Head of caudate nucleus (tissue), 42 donors: ENCODE measurements at regions not wholly inside any gene's neighbourhood (a gene's known extent, or its start where the extent isn't known, plus 50 kb on each side); places are given as distances from the start of the nearest gene placed in this dataset.
"Not testable (repeated sequence)": the region's sequence is repeated elsewhere in the genome, so short reads cannot be mapped to it uniquely, and the experiment has no call there.

Experiments used
- DNase-seq, 42 donors: peaks; one replicate each; pipeline versions ENCODE4 v3.0.0 to v3.0.0-alpha.2; 2020 to 2021; ENCODE audit warnings: mixed read lengths in 7 of 42
- intact Hi-C: fragments of 100-400 bp; cut with DNase I; formaldehyde crosslinking; loops from one replicate; pipeline ENCODE4 v1.15.0; 2022

GRCh38 chr14:76264384-76264783 lies 111.6 kb upstream of the ESRRB start:
- no peak for DNase-seq
- intact Hi-C loops: no loop called here

DNA sequence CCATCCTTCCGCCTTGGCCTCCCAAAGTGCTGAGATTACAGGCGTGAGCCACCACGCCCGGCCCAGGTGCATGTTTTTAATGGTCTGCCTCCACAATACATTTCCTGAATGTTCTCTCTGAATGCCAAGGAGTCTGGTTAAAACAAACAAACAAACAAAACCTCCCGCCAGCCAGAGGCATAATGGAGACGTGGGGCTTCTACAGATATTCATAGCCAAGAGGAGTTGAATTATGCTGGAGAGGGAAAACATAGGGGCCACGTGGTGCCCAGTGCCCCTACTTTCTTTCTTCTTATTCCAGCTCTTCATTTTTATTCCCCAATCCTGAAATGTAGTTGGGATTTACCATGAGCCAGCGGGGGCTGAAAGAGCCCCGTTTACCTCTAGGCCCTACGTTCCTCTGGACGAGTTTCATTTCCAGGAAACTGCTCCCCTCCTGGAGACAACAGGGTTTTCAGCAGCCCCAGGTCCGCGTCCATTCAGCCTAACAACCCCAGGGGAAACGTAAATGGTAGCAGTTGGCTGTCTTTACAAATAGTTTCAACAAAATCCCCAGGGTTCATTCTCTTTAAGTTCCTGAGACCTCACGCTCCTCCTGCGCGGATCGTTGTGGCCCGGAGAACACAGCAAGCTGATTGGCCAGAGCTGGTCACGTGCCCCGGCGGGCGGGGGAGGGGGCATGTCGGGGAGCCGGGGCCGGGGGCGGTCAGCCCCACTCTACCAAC lies 108.5 kb upstream of the ESRRB start:
- intact Hi-C loops: no loop called here
- peak in 41 of 42 donors; percentile 25 to 84 (median 66) for DNase-seq

DNA sequence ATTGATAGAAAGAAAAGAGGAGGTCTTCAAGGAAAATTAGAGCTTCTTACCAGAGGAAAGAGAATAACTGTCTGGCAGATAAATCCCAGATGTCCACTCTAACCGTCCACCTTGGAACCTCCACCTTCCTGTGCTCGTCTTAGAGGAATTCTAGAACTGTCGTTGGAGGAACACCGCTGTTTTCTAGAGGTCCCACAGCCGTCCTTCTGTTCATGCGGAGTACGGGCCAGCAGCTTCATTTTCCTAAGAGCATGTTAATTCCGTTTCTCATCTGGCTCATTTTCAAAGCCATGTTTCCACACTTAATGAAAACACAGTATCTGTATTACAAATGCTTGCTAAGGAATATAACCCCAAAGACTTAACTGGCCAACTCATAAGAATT lies 107.9 kb upstream of the ESRRB start:
- intact Hi-C loops: no loop called here
- no peak for DNase-seq

DNA sequence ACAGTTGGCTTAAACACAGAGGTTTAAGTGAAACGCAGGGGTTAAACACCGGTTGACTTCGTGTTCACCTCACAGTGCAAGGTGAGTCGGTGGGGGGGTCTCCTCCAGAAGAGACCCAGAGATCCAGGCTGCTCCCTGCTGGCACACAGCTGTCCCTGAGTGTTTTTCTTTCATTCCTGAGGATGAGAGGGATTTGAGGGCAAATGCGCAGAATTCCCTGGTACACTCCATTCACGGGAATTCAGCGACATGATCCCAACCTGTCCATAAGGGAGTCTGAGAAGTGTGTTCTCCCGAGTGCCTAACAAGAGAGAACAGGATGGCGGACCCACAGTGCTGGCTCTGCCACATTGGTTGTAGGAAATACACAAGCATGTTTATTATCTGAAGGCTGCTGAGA lies 107.2 kb upstream of the ESRRB start:
- peak in 1 of 42 donors; percentile 21 for DNase-seq
- intact Hi-C loops: no loop called here

DNA sequence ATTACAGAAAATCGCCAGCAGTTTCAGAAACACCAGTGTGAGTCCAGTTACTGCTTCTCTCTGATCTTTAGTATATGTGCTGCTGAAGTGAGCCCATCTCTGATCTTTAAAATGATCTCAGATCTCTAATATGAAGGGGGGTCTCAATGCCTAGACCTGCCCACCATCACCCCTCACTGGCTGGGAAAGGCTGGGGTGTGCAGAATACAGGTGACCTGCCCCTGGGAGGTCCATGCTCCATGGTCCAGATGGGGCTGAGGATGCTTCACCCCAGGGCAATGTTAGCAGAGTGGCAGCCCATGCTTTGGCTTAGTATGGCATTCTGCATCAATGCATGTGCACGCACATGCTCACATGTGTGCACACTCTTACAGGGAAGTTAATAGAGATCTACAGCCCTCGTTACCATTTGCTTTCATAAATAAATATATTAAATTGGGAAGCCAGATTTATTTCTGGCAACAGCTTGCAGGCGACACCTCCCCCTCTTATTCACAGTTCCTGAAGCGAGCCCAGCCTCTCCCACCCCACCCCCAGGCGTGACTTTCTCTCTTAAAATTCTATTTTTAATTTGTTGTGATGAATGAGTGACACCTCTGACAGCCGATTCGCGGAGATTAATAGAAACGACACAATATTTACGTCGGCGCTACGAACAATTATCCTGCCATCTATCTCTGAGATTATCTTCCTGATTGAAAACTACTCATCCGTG lies 104.7 kb upstream of the ESRRB start:
- intact Hi-C loops: no loop called here
- DNase-seq: peak in 24 of 42 donors; percentile 4 to 69 (median 32)

- intact Hi-C loops: no loop called here
- no peak for DNase-seq
Measured at GRCh38 chr14:76272349-76272748, 103.6 kb upstream of the ESRRB start.

DNA sequence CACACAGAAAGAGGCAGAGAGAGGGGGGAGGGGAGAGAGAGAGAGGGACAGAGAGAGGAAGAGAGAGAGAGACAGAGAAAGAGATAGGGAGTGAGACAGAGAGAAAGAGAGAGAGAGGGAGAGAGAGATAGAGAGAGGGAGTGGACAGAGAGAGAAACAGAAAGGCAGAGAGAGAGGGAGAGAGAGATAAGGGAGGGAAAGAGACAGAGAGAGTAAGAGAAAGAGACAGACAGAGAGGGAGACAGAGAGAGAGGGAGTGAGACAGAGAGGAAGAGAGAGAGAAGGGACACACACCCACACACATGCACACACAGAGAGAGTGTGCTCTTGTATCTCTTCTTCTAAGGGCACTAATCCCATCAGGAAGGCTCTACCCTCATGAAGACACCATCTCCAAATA lies 103.2 kb upstream of the ESRRB start:
- DNase-seq: no peak
- intact Hi-C loops: no loop called here

DNA sequence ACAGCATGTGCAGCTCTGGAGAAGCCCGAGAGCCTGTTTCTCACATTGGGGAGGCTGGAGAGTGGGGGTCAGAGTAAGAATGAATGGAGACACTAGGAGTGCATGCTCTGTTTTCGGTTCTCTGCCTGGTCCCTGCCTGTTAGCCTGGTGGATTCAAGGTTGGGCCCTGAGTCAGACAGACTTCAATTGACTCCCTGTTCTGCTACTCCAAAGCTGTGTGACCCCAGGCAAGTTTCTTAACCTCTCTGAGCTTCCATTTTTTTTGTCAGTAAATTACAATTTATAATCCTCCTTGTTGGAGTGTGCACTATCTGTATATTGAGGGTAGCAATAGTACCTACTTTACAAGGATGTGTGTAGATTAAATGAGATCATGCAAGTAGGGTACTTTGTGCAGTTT lies 102.6 kb upstream of the ESRRB start:
- DNase-seq: peak in 1 of 42 donors; percentile 10
- intact Hi-C loops: no loop called here

DNA sequence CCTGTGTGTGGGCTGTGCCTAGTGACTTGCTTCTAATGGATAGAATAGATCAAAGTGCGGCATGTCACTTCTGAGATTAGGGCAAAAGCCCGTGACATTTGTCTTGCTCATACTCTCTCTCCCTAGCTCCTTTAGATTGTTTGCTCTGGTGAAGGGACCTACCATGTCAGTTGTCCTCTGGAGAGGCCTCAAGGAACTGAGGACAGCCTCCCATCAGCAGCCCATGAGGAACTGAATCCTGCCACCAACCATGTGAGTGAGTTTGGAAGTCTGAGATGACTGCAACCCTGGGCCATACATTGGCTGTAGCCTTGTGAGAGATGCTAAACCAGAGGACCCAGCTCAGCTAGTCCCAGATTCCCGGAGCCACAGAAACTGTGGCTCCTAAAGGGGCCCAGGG lies 101.6 kb upstream of the ESRRB start:
- intact Hi-C loops: no loop called here
- DNase-seq: no peak

GRCh38 chr14:76277586-76278130 lies 98.3 kb upstream of the ESRRB start:
- intact Hi-C loops: no loop called here
- peak in 2 of 42 donors; percentile 3 to 18 for DNase-seq

DNA sequence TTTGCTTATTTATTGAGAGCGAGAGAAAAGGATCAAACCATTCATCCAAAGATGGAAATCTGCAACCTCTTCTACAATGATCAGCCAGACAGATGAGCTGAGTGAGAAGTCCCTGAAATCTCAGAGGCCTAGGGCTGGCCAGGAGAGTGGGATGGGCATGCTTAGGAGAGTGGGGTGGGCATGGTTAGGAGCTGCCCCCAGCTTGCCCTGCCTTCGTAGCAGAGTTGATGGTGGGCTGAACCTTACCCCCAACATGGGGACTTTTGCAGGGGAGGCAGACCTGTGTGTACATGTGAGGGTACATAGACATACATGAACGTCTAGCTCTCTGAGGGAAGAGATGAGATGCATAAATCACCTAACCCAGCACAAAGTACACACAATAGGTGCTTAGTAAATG lies 95.7 kb upstream of the ESRRB start:
- intact Hi-C loops: no loop called here

DNA sequence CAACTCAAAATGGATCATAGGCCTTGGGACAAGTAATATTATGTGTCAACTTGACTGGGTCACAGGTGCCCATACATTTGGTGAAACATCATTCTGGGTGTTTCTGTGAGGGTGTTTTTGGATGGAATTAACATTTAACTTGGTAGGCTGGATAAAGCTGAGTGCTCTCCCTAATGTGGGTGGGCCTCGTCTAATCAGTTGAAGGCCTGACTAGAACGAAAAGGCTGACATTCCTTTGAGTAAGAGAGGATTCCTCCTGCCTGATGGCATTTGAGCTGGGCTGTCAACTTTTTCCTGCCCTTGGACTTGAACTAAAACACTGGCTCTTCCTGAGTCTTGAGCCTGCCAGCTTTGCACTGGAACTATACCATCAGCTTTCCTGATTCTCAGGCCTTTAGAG lies 93.4 kb upstream of the ESRRB start:
- intact Hi-C loops: no loop called here
- no peak for DNase-seq

More for the DNA sequence above, 95.7 kb upstream of the ESRRB start:
- peak in 1 of 42 donors; percentile 20 for DNase-seq

DNA sequence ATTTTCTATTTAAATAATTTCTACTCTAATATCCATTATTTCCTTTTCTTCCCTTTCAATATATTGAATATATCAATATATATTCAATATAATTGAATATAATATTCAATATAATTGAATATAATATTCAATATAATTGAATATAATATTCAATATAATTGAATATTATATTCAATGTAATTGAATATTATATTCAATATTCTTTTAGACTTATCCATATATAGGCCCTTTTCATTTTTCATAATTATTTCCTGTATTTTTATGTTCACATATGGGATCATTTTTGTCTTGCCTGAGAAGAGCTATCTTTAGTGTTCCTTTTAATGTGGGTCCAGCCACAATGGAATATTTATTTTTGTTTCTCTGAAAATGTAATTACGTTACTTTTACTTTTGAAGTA lies 88.9 kb upstream of the ESRRB start:
- intact Hi-C loops: no loop called here
- no peak for DNase-seq

- intact Hi-C loops: no loop called here
Measured at GRCh38 chr14:76289276-76289675, 86.7 kb upstream of the ESRRB start.

DNA sequence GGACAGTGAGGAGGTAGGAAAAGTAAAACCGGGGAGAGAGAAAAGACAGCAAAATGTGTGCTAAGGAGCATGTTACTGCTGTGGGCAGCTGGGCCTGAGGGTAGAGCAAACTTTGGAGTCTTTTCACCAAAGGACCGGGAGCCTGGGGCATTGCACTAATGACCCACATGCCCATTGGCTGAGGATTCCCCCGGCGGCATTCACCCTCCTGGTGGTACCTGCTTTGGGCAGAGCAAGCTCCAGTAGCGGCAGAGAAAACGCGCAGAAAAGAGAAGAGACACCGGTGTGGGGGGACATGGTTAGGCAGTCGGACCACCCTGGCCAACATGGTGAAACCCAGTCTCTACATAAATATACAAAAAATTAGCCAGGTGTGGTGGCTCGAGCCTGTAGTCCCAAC lies 83.4 kb upstream of the ESRRB start:
- DNase-seq: peak in 2 of 42 donors; percentile 34
- intact Hi-C loops: no loop called here

More at GRCh38 chr14:76289276-76289675, 86.7 kb upstream of the ESRRB start:
- peak in 1 of 42 donors; percentile 15 for DNase-seq

DNA sequence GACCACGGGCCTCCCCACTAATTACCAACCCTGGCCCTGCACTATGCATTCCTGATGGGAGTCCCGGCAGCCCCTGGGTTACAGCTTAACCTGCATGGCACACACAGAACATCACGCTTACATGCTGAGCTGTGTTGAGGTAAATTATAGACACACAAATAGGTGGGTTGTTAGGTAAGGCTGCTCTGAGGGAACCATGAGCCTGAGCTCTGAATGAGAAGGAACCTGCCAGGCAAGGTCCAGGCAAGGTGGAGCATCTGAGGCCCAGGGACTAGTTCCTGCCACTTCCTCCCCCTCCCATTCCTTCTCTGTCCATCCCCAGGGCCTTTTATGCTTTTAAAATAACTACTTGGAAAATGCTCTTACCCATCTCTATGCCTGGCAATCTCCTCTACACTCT lies 82.7 kb upstream of the ESRRB start:
- intact Hi-C loops: no loop called here
- peak in 2 of 42 donors; percentile 20 to 34 for DNase-seq

DNA sequence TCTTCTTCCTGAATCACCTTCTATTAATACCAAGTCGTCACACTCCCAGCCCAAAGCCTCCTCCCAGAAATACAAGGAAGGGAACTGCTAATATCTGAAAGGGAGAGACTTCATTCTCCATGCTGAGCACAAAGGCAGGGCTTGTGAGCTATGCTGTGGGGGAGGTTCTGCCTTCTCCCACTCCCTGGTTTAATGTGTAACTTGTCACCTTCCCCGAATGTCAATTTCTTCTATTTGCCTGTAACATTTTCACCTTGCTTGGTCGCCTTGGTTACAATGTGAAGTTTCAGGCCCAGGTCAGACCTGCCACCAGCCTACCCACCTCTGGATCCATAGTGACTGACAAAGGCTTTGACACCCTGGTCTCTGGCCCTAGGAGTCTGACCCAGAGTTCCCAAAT lies 82.0 kb upstream of the ESRRB start:
- DNase-seq: peak in 35 of 42 donors; percentile 17 to 89 (median 50)

DNA sequence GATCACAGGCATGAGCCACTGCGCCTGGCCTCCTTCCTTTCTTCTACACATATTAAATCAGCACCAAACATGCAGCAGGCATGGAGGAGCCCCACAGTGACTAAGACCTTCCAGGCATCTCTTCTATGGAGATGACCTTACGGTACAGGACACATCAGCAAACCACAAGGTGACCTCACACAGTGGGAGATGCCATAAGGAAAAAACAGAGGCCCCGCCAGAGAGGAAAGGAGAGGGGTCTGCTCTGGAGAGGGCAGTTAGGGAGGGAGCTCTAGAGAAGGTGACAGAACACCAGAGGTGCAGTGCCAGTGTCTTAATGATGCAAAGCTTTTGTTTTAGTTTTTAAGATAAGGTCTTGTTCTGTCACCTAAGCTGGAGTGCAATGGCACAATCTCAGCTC lies 81.1 kb upstream of the ESRRB start:
- DNase-seq: peak in 1 of 42 donors; percentile 5
- intact Hi-C loops: no loop called here

More for the DNA sequence above, 82.0 kb upstream of the ESRRB start:
- intact Hi-C loops: no loop called here

DNA sequence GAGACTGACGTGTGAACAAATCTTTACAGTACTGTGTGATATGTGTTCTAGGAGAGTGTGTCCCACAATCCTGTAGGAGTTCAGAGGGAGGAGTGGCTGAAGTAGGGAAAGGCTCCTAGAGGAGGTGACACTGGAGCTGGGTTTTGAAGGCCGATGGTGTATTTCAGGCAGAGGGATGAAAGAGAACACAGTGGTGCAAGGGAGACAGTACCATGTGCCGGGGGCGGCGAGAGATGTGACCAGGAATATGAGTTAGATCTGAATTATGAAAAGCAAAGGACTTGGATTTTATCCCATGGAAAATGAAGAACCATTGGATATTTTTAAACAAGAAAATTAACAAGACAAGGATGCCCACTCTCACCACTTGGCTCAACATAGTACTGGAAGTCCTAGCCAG lies 77.0 kb upstream of the ESRRB start:
- intact Hi-C loops: no loop called here
- no peak for DNase-seq

DNA sequence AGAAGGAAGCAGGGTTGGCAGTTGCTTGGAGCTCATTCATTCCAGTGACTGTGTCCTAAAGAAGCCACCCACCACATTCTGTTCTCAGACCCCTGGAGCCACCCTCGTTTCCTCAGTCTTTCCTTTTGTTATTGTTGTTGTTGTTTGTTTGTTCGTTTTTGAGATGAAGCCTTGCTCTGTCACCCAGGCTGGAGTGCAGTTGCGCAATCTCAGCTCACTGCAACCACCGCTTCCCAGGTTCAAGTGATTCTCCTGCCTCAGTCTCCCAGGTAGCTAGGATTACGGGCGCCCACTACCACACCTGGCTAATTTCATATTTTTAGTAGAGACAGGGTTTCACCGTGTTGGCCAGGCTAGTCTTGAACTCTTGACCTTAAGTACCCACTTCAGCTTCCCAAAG lies 72.7 kb upstream of the ESRRB start:
- DNase-seq, intact Hi-C loops: not testable (repeated sequence)
